Gastroesophageal sphincter (tissue), 4 donors: ENCODE measurements at regions not wholly inside any gene's neighbourhood (a gene's known extent, or its start where the extent isn't known, plus 50 kb on each side); places are given as distances from the start of the nearest gene placed in this dataset.

Source experiments
- ATAC-seq: fragments of 150-250 bp; one replicate; pipeline ENCODE4 v1.9.1; 2016; ENCODE audit warnings: mild to moderate bottlenecking, moderate library complexity
- H3K27ac ChIP-seq, 4 donors: fragments of 200-600 bp; sonication (generic) in 3 of 4; 1 replicate in 3 of 4; 2 replicates in 1 of 4; pipeline ENCODE4 v1.5.1; 2016 to 2019
- H3K27me3 ChIP-seq: fragments of 200-600 bp; sonication (generic); one replicate; pipeline ENCODE4 v1.5.1; 2019
- H3K36me3 ChIP-seq, 2 donors: fragments of 200-600 bp; sonication (generic); one replicate each; pipeline ENCODE4 v1.5.1; 2019; ENCODE audit warnings: control low read depth in 1 of 2
- H3K4me1 ChIP-seq, 3 donors: fragments of 200-600 bp; sonication (generic); 1 replicate in 2 of 3; 2 replicates in 1 of 3; pipeline ENCODE4 v1.5.1; 2016 to 2019; ENCODE audit warnings: control low read depth in 2 of 3
- H3K4me3 ChIP-seq, 2 donors: fragments of 200-600 bp; sonication (generic); one replicate each; pipeline ENCODE4 v1.5.1; 2019; ENCODE audit warnings: mild to moderate bottlenecking in 1 of 2, moderate library complexity in 1 of 2
- H3K9me3 ChIP-seq, 3 donors: fragments of 200-600 bp; sonication (generic); one replicate each; pipeline ENCODE4 v1.5.1; 2017 to 2019; ENCODE audit warnings: control low read depth in 2 of 3
- CTCF ChIP-seq, 4 experiments: fragments of 200-600 bp in 2 of 4; fragments of 450-650 bp in 2 of 4; sonication (generic) in 1 of 4; IDR thresholded peaks; one replicate each; pipeline ENCODE4 v1.5.1; 2017 to 2019; ENCODE audit warnings: antibody characterized with exemption in 4 of 4, mild to moderate bottlenecking in 2 of 4, moderate library complexity in 2 of 4
- EP300 ChIP-seq: sonication (generic); formaldehyde crosslinking; IDR thresholded peaks from one replicate; pipeline ENCODE4 v1.6.1; 2017; ENCODE audit warnings: antibody characterized with exemption, mild to moderate bottlenecking
- POLR2A ChIP-seq, 2 donors: fragments of 450-650 bp; IDR thresholded peaks; one replicate each; pipeline ENCODE4 v1.6.1; 2017; ENCODE audit warnings: antibody characterized with exemption in 2 of 2, mild to moderate bottlenecking in 2 of 2, moderate library complexity in 1 of 2
- POLR2AphosphoS5 ChIP-seq: sonication (generic); formaldehyde crosslinking; IDR thresholded peaks from one replicate; pipeline ENCODE4 v1.6.1; 2017; ENCODE audit warnings: antibody characterized with exemption
- WGBS, 2 donors: methylation state at CpG; one replicate each; pipeline ENCODE4 v1.1.5; 2018; ENCODE audit warnings: low coverage in 1 of 2; 5-methylcytosine and 5-hydroxymethylcytosine counted together

- no peaks in the 10 kb centered on the region for H3K4me1 ChIP-seq
- no peaks in the 10 kb centered on the region for H3K36me3 ChIP-seq
- no peak overlapping the region for H3K27ac ChIP-seq
- TF ChIP-seq CTCF (IDR thresholded peaks at IDR 0.05) (no peak), EP300 (no peak), POLR2AphosphoS5 (no peak), POLR2A (IDR thresholded peaks at IDR 0.05) (no peak)
- H3K9me3 ChIP-seq: no peaks in the 10 kb centered on the region
- H3K4me3 ChIP-seq: no peak overlapping the region
- H3K27me3 ChIP-seq: no peaks in the 10 kb centered on the region
- no peak for ATAC-seq
These were observed 168.5 kb upstream of the SLC39A10 start for GRCh38 chr2:195488567-195488966.

GRCh38 chr2:195486987-195487644 lies 169.9 kb upstream of the SLC39A10 start:
- 25 to 67% methylated on average over 1 of the region's 1 CpG for WGBS, 2 donors
- Histone ChIP-seq H3K27ac (no peak overlapping the region), H3K36me3 (no peaks in the 10 kb centered on the region), H3K27me3 (no peaks in the 10 kb centered on the region), H3K4me3 (no peak overlapping the region), H3K9me3 (no peaks in the 10 kb centered on the region), H3K4me1 (no peaks in the 10 kb centered on the region)
- TF ChIP-seq EP300 (no peak), CTCF (IDR thresholded peaks at IDR 0.05) (no peak), POLR2A (IDR thresholded peaks at IDR 0.05) (no peak), POLR2AphosphoS5 (no peak)
- ATAC-seq: no peak

- Histone ChIP-seq H3K9me3 (no peaks in the 10 kb centered on the region), H3K36me3 (no peaks in the 10 kb centered on the region), H3K27me3 (no peaks in the 10 kb centered on the region), H3K27ac (no peak overlapping the region), H3K4me3 (no peak overlapping the region), H3K4me1 (no peaks in the 10 kb centered on the region)
- no peak for TF ChIP-seq CTCF (IDR thresholded peaks at IDR 0.05)
- no peak for ATAC-seq
- WGBS, 2 donors: 70 to 74% methylated on average over 2 of the region's 2 CpGs
These were observed 170.5 kb upstream of the SLC39A10 start for GRCh38 chr2:195486520-195486919.

- H3K9me3 ChIP-seq: no peaks in the 10 kb centered on the region
- 8 to 39% methylated on average over 1 of the region's 1 CpG for WGBS, 2 donors
- no peaks in the 10 kb centered on the region for H3K4me1 ChIP-seq
- no peak for ATAC-seq
- TF ChIP-seq POLR2A (IDR thresholded peaks at IDR 0.05) (no peak), POLR2AphosphoS5 (no peak), CTCF (IDR thresholded peaks at IDR 0.05) (no peak), EP300 (no peak)
- no peaks in the 10 kb centered on the region for H3K36me3 ChIP-seq
- no peak overlapping the region for H3K27ac ChIP-seq
- no peak overlapping the region for H3K4me3 ChIP-seq
- H3K27me3 ChIP-seq: no peaks in the 10 kb centered on the region
These were observed 175.0 kb upstream of the SLC39A10 start for GRCh38 chr2:195482010-195482409.

- no peaks in the 10 kb centered on the region for H3K27me3 ChIP-seq
- no peak overlapping the region for H3K27ac ChIP-seq
- H3K4me3 ChIP-seq: no peak overlapping the region
- H3K36me3 ChIP-seq: no peaks in the 10 kb centered on the region
- ATAC-seq: no peak
- TF ChIP-seq POLR2A (IDR thresholded peaks at IDR 0.05): no peak
- no peak for TF ChIP-seq CTCF (IDR thresholded peaks at IDR 0.05)
- TF ChIP-seq POLR2AphosphoS5: no peak
- TF ChIP-seq EP300: no peak
- H3K4me1 ChIP-seq: no peaks in the 10 kb centered on the region
- H3K9me3 ChIP-seq: no peaks in the 10 kb centered on the region
These were observed 176.9 kb upstream of the SLC39A10 start for GRCh38 chr2:195480121-195480520.
